GM19455 (cell line): ENCODE measurements at regions not wholly inside any gene's neighbourhood (a gene's known extent, or its start where the extent isn't known, plus 50 kb on each side); places are given as distances from the start of the nearest gene placed in this dataset.

Experiments used
- ATAC-seq: cut with Tn5 transposase; IDR thresholded peaks from one replicate; pipeline ENCODE4 v1.9.1; 2021; ENCODE audit not compliant: unreplicated experiment

DNA sequence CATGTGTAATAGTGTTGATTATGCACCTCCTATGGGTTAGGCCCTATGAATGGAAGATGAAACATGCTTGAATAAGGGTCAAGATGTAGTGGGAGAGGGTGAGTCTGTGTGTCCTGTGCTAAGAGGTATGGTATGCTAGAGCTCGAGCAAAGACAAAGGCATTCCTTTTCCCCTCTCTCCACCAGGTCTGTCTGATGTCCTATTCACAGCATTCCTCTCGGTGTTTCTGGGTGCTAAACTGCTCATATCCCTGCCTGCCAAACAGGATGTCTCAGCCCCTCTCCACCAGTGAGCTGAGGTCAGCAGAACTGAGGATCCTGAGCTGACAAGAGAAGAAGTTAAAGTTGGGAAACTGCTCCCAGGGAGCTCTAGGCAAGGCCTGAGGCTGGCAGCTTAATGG lies 344.9 kb downstream of the TSN start:
- ATAC-seq = no peak

DNA sequence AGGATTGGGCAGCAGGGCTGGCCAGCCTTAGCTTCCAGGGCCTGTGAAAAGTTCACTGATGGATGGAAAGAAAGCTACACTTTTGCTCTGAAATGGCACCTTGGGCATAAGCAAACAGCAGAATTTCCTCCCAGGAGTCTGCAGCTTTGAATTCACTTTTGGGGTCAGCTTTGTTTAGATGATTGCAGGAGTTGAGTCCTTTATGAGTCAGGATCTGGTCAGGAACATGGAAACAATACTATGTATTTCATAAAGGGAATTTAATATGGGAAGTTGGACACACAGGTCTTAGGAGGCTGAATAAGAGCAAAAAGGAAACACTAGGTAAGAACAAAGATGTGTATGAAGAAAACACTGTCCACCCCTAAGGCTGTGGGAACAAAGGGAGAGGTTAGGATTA lies 345.3 kb downstream of the TSN start:
- no peak for ATAC-seq

DNA sequence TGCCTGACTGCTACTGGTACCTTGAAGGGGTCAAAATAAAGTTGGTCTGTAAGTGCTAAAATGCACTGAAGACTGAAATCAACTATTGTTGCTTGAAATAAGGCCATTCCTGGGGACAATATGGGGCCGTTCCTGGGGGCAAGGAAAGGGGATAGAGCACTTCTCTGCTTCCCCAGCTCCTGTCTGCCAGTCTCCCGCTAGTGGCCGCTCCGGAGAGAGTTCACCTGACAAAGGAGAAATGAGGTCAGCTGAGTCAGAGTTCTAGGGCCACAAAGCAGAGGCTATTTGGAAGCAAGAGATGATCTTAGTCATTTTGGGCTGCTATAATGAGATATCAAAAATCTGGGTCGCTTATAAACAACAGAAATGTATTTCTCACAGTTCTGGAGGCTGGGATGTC lies 345.9 kb downstream of the TSN start:
- no peak for ATAC-seq

DNA sequence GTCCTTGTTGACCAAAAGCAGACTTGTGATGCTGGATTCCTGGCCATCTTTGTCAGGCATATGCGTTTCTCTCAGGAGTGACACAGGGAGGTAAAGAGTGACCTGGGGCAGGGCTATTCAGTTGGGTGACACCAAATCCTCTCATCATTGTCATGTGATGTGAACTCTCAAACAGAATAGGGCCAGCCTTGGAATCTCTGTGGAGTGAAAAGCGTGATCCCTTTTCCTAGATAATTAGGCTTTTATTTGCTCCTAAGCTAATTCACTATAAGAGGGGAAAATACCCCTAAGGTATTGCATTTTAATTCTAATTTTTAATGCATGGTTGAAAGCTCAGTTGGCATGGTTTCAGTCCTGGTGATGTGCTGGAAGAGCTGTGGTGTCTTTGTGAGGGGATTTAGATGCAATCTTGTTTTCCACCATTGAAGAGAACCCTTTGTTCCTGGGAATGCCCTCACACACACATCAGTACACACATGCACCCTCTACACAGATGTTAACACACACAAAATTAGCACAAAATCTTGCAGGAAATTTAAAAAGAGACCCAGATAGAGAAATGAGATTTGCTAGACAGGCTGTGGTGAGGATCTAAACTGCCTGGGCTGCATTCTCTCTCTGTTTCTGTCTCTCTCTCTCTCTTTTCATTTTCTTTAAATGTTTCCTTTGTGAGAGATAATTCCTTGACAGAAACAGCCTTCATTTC lies 349.9 kb downstream of the TSN start:
- no peak for ATAC-seq

DNA sequence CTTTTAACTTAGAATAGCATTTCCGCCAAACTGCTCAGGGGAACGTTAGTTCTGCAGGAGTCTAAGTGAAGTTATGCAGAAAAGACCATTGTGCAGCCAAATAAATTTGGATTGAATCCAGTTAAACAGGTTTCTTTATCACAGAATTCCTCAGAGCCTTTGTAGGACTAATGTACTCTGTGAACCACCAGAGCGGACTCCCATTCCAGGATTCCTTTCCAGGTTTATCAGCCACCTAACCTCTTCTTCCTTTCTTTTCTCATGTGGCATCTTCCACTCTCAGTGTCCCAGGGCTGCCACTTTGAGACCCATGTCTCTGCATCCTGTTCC lies 350.4 kb downstream of the TSN start:
- ATAC-seq = no peak

DNA sequence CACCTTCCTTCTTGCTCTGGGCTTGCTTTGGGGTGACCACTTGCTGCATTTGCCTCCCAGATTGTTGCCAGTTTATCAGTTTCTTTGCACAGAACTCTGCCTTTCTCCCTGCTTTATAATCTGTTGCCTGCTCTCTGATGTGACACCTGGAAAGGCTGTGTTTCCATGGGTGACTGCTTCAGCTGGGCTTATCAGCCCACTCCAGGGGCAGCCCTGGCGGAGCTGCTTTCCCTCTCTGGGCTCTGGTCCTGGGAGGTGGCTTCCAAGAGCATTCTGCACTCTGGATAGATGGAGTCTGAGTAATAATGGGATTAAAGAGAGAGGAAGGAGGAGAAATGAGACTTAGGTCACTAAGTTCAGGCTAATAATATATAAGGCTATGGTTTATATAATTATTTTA lies 352.7 kb downstream of the TSN start:
- ATAC-seq = no peak

DNA sequence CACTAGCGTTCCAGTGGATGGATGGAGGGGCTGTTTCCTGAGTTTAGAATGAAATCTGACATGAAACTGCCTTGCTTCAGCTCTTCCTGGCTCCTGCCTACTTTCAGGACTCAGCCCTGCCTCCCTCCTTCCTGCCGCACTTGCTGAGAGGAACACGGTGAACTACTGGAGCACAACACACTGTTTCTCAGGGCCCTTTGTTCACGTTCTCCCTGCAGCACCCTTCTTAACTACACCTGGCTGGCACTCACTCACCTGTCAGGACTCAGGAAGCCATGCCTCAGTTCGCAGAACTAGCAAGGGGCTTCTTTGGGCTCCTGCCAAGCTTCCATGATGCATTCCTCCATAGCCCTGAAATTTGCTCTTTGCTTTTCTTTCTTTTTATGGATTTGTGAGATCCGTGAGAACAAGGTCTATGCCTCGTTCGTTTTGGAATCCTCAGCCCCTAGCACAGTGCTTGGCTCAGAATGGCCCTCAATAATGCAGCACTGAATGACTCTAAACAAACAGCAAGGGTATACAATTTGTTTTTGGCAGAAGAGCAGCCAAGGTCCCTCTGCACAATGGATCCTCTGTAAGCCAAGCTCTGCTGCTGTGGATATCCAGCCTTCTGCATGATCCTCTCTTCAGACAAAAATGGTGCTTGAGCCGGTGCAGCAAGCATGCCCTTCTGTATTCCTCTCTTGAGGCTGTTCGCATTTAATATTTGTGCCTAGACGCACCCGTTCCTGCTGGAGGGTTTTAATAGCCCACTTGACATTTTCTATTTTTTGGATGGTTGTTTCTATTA lies 357.0 kb downstream of the TSN start:
- ATAC-seq = no peak

DNA sequence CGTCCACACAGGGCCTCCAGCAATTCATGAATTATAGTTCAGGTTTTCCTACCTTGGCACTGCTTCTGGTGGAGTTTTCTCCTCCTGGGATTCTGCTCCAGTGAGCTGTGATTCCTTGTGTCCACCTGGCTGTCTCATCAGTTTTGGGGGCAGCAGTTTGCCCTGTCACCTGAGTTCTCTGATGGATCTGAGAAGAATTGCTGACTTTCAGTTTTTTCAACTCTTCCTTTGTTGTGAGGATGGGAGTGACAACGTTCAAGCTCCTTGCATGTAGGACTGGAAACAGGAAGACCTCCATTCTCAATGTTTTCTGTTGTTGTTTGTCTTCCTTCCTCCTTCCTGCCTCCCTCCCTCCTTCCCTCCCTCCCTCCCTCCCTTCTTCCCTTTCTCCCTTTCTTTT lies 359.0 kb downstream of the TSN start:
- no peak for ATAC-seq

DNA sequence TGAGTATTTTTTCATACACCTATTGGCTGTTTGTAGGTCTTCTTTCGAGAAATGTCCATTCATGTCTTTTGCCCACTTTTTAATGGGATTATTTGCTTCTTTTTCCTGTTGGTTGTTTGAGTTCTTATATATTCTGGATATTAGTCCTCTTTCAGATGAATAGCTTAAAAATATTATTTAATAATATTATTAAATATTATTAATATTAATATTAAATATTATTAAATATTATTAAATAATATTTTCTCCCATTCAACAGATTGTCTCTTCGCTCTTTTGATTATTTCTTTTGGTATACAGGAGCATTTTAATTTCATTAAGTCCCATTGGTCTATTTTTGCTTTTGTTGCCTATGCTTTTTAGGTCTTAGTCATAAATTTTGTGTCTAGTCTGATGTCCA lies 361.9 kb downstream of the TSN start:
- ATAC-seq = no peak

DNA sequence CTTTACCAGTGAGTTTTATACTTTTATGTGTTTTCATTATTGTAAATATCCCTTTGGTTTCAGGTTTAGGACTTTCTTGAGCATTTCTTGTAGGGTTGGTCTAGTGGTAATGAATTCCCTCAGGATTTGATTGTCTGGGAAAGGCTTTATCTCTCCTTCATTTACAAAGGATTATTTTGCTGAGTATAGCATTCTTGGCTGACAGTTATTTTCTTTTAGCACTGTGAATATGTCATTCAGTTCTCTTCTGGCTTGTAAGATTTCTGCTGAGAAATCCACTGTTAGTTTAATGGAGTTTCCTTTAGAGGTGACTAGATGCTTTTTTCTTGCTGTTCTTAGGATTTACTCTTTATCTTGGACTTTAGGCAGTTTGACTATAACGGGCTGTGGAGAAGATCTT lies 373.9 kb downstream of the TSN start:
- no peak for ATAC-seq

DNA sequence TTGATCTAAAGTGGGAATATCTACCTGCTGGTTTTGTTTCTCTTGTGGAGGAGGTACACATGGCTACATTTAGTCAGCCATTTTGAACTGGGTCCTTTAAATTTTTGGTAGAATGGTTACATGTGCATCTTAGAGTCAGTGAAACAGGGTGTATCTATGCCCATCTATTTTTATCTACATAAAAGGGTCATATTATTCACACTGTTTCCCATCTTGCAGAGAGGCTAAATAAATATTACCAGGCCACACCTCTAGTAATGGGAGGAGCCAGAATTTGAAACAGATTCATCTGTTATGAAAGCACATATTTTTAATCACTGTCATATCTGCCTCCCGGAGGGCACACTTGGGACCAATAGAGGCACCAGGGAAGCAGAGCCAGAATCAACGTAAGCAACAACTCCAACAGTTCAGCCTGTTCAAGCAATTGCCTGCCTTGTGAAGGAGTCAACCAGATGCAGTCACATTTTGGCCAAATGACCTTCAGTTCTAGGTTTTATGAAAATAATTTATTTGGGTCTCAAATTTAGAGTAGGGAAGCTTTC lies 376.8 kb downstream of the TSN start:
- no peak for ATAC-seq

DNA sequence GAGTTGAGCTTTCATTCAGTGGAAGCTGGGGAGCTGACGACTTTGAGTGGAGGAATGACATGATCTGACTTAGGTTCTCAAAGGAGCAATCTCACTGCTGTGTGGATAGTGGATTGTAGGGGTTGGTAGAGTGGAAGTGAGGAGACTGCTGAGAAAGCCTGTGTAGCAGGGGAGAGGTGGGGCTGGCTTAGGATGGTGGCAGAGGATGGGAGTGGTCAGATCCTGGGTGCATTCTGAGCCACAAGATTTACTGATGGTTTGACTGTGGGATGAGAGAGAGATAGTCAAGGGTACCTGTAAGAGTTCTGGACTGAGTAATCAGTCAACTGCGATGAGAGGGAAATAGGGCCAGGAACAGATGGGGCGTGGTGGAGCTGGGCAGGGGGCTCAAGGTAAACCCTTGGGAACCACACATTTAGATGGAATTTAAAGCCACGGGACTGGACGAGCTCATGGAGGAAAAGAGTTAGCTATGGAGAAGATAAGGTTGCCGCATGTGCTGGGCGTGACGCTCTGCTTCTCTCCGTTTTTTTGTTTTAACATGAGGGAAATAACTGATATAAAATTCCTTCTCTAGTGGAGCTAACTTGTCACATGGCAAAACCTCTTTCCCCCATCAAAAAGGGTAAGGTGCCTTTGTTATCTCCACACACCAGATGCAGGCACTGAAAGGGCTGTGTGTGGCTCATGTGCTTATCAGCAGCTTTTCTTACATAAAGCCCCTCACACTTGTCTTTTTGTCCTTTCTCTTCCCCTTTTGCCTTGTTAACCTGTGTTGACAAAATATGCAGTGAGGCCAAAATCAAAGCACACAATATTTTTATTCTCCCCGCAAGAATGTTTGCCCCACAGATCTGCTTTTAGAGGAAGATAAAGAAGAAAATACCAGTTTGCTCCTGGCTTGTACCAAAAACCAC lies 379.8 kb downstream of the TSN start:
- ATAC-seq = no peak

DNA sequence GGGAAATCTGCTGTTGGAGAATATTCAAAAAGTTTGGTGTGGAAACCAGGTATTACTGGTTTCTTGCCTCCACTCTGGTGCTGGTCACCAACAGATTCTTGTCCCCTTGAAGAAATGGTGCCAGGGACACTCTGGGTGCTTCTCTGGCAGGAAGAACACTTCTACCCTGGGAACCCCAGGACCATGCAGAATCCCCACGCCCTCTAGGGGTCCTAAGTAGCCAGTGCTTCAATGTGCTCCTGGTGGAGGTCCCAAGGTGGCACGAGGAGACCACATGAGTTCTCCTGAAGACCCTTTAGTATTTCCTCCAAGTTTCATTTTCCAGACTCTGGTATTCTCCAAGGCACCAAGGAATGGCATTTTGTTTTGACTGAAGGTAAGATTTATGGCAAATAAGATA lies 380.6 kb downstream of the TSN start:
- peak; percentile 63 for ATAC-seq

DNA sequence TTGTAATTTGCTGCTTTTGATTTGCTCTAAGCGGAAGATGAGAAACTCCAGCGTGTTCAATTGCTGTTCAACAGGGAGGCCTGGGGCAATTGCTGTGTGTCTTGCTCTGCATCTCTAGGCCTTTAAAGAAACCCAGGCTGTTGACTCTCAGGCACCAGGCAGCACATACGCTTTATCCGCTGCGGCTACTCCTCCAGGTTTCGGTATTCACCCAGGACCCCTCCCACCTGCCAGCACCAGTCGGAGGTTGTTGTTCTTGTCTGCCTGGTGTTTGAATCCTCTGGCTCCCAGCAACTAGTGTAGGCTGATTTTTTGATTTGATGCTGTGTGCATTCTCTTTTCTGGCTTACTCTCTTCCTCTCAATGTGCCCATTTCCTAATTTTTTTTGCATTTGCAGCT lies 383.1 kb downstream of the TSN start:
- ATAC-seq = no peak

DNA sequence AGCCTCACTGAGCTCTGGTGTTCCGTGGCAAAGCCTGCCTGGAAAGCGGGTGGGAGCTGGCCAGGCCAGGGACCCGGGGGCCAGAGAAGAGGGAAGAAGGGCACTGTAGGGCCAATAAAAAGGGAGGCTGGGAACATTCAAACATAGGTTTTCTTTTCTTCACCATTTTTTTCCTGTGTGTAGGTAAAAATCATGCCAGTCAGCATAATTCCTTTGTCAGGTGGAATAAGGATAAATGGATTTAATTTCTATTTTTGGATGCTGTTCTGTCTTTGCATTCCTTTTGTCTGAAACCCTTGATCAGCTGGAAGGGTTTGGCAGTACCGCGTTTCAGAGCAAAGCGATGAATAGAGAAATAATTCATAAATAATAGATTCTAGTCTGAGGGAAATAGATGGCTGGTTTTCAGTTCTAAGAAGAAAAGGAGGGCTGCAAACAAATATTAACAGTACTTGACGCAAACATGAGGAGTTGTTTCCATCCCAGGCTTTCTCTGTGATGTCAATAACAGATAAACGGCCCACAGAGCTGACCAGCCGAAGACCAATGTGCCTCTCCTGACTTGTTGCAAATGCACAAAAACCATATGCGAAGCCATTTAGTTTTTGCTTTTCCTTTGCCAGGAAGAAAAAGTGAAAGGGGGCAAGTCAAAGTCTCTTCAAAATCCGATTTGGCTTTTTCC lies 384.4 kb downstream of the TSN start:
- ATAC-seq = no peak

DNA sequence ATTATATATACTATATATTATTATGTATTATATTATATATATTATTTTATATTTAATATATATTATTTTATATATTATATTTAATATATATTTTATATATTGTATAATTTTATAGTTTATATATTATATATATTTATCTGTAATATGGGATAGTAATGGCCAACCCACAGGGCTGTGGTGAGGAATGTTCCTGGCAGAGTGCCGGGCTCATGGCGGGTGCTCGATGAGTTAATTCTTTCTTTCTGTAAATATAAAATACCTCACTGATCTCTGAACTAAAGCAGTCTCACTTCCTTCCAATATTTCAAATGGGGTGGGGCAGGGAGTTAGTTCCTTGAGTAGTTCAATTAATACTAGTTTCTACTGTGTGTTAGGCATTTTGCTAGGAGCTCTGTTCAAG lies 389.4 kb downstream of the TSN start:
- ATAC-seq = no peak

DNA sequence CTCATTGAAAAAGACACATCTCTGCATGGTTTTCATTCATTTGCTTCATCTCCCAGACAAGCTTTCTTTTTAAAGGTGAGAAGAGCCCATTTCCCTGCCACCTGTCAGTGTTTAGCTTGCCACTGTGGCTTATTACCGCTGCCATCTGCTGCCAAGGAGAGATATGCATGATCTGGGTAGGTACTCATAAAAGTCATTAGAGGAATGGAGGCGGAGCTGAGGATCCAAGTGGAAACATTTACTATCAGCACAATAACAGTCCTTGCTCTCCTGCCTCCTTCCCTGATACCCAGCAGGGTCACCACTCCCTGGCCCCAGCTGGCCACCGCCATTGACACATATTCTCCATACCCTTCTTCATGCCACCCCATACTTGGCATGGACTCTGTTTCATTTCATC lies 390.4 kb downstream of the TSN start:
- ATAC-seq = no peak

DNA sequence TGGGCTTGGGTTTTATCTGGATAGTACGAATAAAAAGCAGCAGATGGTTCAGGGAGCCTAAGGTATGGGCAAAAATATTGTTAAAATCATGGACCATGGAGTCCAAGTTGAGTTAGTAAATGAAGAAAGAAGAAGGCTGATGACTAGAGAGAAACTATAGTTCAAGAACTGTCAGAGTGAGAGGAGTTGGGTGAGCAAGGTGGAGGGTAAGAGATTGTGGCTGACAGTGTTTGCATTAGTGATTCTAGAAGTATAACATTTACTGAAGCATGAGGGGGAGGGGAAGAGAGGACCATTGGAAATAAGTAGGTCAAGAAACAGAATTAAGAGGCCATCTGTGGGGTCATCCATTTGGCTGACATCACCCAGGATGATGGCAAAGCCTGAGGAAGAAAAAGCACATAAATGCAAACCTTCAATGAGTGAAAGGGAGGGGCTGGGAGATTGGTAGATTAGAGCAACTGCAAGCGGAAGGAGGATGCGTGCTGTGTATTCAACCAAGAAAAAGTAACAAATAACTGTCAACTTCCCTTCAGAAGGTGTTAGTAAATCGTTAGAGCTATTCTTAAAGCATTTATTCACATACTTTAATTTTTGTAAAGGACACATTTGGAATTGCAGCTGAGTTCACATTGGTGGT lies 392.8 kb downstream of the TSN start:
- no peak for ATAC-seq

DNA sequence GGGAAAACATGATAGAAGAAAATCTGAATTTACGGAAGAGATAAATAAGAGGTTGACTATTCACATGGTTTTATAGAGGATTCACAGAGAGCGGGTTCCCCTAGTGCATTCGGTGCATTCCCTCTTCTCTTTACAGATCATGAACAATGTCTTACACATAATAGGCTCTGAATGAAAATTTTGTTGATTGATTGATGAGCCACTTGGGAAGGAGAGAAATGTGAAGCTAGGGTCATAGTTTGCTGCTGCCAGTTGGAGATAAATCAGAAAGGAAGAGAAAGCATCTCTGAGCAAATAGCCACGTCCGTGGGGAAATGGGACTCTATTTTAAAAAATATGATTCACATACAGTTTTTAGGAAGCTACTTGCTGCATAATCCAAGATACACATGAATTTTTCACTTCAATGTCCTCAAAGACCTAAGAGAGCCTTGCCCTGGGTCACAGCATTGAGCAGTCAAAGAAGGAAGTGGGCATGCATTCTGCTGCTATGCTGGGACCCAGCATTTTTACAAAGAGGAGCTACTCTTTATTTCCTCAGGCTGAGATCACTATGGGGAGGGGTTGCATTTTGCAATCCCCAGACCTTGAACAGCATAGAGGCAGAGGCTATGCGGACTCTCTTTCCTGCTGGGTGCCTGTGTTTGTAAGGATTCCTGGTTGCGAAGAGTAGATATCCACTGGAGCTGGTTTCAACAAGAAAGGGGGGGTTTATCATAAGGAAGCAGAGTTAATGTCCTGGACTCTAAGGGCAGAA lies 395.3 kb downstream of the TSN start:
- no peak for ATAC-seq

DNA sequence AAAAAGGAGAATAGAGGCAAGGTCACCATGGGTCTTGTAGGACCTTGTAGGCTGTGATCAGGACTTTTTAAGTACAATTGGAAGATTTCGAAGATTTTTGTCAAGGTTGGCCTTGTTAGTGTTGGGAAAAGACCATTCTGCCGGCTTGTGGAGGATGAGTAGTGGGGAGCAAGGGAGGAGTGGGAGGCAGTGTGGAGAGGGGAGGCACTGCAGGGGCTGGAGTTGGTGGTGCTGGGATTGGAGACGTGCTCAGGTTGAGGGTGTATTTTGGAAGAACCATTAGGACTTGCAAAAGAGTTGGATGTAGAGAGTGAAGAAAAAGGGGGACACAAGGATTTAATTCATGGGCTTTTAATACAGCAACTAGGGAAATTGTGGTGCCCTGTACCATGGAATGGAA lies 397.1 kb downstream of the TSN start:
- ATAC-seq = no peak
